K562 (cell line): ENCODE measurements at regions not wholly inside any gene's neighbourhood (a gene's known extent, or its start where the extent isn't known, plus 50 kb on each side); places are given as distances from the start of the nearest gene placed in this dataset.

Experiments
- ATAC-seq: fragments of 200-7000 bp; cut with Tn5 transposase; 3 replicates; pipeline ENCODE4 v1.9.1; 2020; ENCODE audit warnings: moderate library complexity
- BruUV-seq: library from RNA; stranded (reverse); fragments of 400-500 nt; replicated peaks from 2 replicates; lab custom pipeline; 2021; lab: Mats Ljungman, UMichigan
- CTCF ChIA-PET: fragments of 300-600 bp; formaldehyde crosslinking; extraction: SDS; loops from one replicate; lab custom pipeline; 2021; ENCODE audit warnings: low intra/inter-chr PET ratio; lab: Yijun Ruan, JAX
- POLR2A ChIA-PET: fragments of 300-600, 350-650 bp; sonication (Branson Sonifier 250); formaldehyde crosslinking; extraction: SDS; loops from one replicate; lab custom pipeline; 2021; ENCODE audit warnings: antibody characterized with exemption, inconsistent platforms; lab: Yijun Ruan, JAX
- DNase-seq, 4 experiments: peaks; one replicate each; pipeline versions ENCODE4 v3.0.0 to v3.0.0-alpha.2; 2011 to 2018; ENCODE audit warnings: low spot score in 3 of 4, mixed read lengths in 3 of 4; ENCODE audit errors: extremely low read depth in 1 of 4
- FAIRE-seq: peaks from 2 replicates; lab custom pipeline; 2011; peaks lifted over from hg19 to GRCh38; lab: Jason Lieb, UNC
- H2AFZ ChIP-seq: 2 replicates; pipeline ENCODE4 v1.6.0; 2011; ENCODE audit warnings: low read depth, low read length, control low read depth, inconsistent platforms
- H3K27ac ChIP-seq: fragments of 200-600 bp; 3 replicates; pipeline ENCODE4 v1.8.0; 2011; ENCODE audit warnings: low read depth, mild to moderate bottlenecking, control low read depth, inconsistent platforms, low read length, moderate library complexity, mixed read lengths; ENCODE audit errors: extremely low read depth
- H3K27me3 ChIP-seq, 2 experiments: fragments of 300-600 bp in 1 of 2; 2 replicates in 1 of 2; 3 replicates in 1 of 2; pipeline versions ENCODE4 v1.6.0 to v1.8.0; 2011; ENCODE audit warnings: inconsistent platforms in 2 of 2, low read length in 2 of 2, mild to moderate bottlenecking in 1 of 2, mixed read lengths in 1 of 2, moderate library complexity in 1 of 2; ENCODE audit not compliant: control insufficient read depth in 2 of 2, insufficient read depth in 2 of 2
- H3K36me3 ChIP-seq: fragments of 300-600 bp; 3 replicates; pipeline ENCODE4 v1.8.0; 2011; ENCODE audit warnings: mild to moderate bottlenecking, low read length, inconsistent platforms; ENCODE audit not compliant: control insufficient read depth, insufficient read depth
- H3K4me1 ChIP-seq, 2 experiments: fragments of 200-600 bp in 1 of 2; replicated peaks in 1 of 2; 2 replicates in 1 of 2; 3 replicates in 1 of 2; pipeline versions ENCODE4 v1.5.1 to v1.8.0; 2011; ENCODE audit warnings: inconsistent platforms in 2 of 2, low read length in 2 of 2, mild to moderate bottlenecking in 1 of 2, mixed read lengths in 1 of 2, moderate library complexity in 1 of 2; ENCODE audit not compliant: control insufficient read depth in 2 of 2, insufficient read depth in 2 of 2
- H3K4me2 ChIP-seq: 2 replicates; pipeline ENCODE4 v1.6.1; 2011; ENCODE audit warnings: low read length, control low read depth, inconsistent platforms, mixed read lengths; ENCODE audit not compliant: insufficient read depth
- H3K4me3 ChIP-seq: fragments of 200-600 bp; sonication (generic), shearing (Covaris generic); 2 replicates; pipeline ENCODE4 v1.5.1; 2016; ENCODE audit warnings: control low read depth, inconsistent platforms
- H3K79me2 ChIP-seq: fragments of 200-600 bp; 3 replicates; pipeline ENCODE4 v1.8.0; 2011; ENCODE audit warnings: low read length, inconsistent platforms; ENCODE audit not compliant: control insufficient read depth, insufficient read depth
- H3K9ac ChIP-seq, 2 experiments: 2 replicates each; pipeline versions ENCODE4 v1.6.0 to v1.6.1; 2011; ENCODE audit warnings: low read depth in 2 of 2, low read length in 2 of 2, control low read depth in 1 of 2, inconsistent platforms in 1 of 2, mild to moderate bottlenecking in 1 of 2, mixed read lengths in 1 of 2; ENCODE audit not compliant: insufficient read depth in 1 of 2
- H3K9me1 ChIP-seq: one replicate; pipeline ENCODE4 v1.6.0; 2011; ENCODE audit warnings: inconsistent platforms, mild to moderate bottlenecking, low read length, moderate library complexity; ENCODE audit not compliant: control insufficient read depth, insufficient read depth
- H3K9me3 ChIP-seq: replicated peaks from 2 replicates; pipeline ENCODE4 v1.5.1; 2011; ENCODE audit warnings: low read depth, low read length, inconsistent platforms; ENCODE audit not compliant: control insufficient read depth, insufficient read depth
- H4K20me1 ChIP-seq: replicated peaks from 2 replicates; pipeline ENCODE4 v1.6.1; 2011; ENCODE audit warnings: low read length, inconsistent platforms, mixed read lengths; ENCODE audit not compliant: control insufficient read depth, insufficient read depth
- BCOR ChIP-seq: fragments of 450-650 bp; IDR thresholded peaks from 2 replicates; pipeline ENCODE4 v1.6.1; 2016
- EGR1 ChIP-seq: fragments of 450-650 bp; conservative IDR thresholded peaks from 2 replicates; pipeline ENCODE4 v1.6.1; 2017; ENCODE audit warnings: mild to moderate bottlenecking
- GABPB2 ChIP-seq: fragments of 250-450 bp; sonication (Bioruptor Pico); conservative IDR thresholded peaks from 2 replicates; pipeline ENCODE4 v1.5.1; 2021; ENCODE audit warnings: mild to moderate bottlenecking
- MCM3 ChIP-seq: fragments of 450-650 bp; IDR thresholded peaks from 2 replicates; pipeline ENCODE4 v1.6.1; 2016
- NFRKB ChIP-seq: fragments of 450-650 bp; IDR thresholded peaks from 2 replicates; pipeline ENCODE4 v1.6.1; 2016; ENCODE audit warnings: low read depth
- PTBP1 ChIP-seq: fragments of 200-400 bp; formaldehyde crosslinking; IDR thresholded peaks from 2 replicates; pipeline ENCODE4 v1.6.1; 2017; ENCODE audit warnings: low read depth, low read length
- RBFOX2 ChIP-seq: fragments of 200-400 bp; formaldehyde crosslinking; IDR thresholded peaks from 2 replicates; pipeline ENCODE4 v1.6.1; 2017; ENCODE audit warnings: low read depth, mild to moderate bottlenecking, low read length, moderate library complexity
- WGBS: fragments of 100-300 bp; shearing (Covaris generic); methylation state at CpG from one replicate; pipeline ENCODE4 v1.1.6; 2016; ENCODE audit warnings: low coverage, mixed read lengths; ENCODE audit not compliant: insufficient coverage; ENCODE audit errors: missing lambda C conversion rate; 5-methylcytosine and 5-hydroxymethylcytosine counted together
- in situ Hi-C: fragments of 300-500 bp; cut with MboI; formaldehyde crosslinking; loops from 4 replicates; pipeline ENCODE4 v1.15.0; 2018; ENCODE audit warnings: inconsistent platforms, mixed read lengths
- intact Hi-C: fragments of 100-400 bp; cut with micrococcal nuclease; formaldehyde crosslinking; loops from 2 replicates; pipeline ENCODE4 v1.14.2; 2022
- TF ChIP-seq, protein P1 (sequence below): fragments of 250-450 bp; sonication (Bioruptor Pico); IDR thresholded peaks from 2 replicates; pipeline ENCODE4 v1.5.0; 2021
- TF ChIP-seq, protein P2 (sequence below), 2 experiments: fragments of 450-650 bp; IDR thresholded peaks; 2 replicates each; pipeline ENCODE4 v1.6.1; 2018; ENCODE audit warnings: mild to moderate bottlenecking in 2 of 2, low read depth in 1 of 2; ENCODE audit not compliant: partially characterized antibody in 2 of 2

DNA sequence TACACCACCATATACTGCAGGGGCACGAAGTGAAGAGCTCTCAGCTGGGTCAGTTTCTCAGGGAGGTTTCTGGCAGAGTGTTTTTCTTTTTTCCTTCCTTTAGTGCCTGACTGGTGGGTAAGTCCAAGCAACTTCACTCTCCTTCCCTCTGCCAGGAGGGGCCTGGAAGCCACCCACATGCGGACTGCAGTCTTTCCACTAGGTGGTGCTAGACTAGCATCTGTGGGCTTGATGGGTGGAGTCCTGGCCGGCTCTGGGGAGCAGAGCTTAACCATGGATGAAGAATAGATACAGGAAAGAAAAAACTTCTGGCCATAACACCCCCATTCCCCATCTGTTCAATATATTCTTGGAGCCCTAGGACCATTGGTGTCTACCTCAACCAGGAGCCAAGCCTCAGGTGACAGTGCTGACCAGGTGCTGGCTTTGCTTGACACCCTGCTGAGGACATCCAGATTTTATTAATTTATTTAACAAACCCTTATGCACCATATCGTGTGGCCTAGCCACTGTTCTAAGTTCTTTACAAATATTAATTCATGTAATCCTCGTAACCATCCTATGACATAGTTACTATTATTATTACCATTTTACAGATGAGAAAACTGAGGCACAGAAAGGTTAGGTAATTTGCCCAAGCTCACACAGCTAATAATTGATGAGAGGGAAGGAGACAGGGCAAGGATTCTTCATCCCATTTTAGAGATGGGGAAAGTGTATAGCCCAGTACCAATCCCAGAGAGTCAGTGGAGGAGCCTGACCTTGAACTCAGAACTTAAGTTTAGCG, 126.7 kb upstream of the CSF3R start:
- Histone ChIP-seq H3K4me1 (no peaks in the 10 kb centered on the region), H3K27ac (no peak overlapping the region)
- TF ChIP-seq, protein P1, sequence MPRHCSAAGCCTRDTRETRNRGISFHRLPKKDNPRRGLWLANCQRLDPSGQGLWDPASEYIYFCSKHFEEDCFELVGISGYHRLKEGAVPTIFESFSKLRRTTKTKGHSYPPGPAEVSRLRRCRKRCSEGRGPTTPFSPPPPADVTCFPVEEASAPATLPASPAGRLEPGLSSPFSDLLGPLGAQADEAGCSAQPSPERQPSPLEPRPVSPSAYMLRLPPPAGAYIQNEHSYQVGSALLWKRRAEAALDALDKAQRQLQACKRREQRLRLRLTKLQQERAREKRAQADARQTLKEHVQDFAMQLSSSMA (CRISPR knock-in tag) = no peak
- no peak for TF ChIP-seq PTBP1
- no peak for TF ChIP-seq GABPB2 (CRISPR knock-in tag)
- TF ChIP-seq MCM3 = no peak
- peak; percentile 83 for TF ChIP-seq BCOR
- TF ChIP-seq, protein P2, sequence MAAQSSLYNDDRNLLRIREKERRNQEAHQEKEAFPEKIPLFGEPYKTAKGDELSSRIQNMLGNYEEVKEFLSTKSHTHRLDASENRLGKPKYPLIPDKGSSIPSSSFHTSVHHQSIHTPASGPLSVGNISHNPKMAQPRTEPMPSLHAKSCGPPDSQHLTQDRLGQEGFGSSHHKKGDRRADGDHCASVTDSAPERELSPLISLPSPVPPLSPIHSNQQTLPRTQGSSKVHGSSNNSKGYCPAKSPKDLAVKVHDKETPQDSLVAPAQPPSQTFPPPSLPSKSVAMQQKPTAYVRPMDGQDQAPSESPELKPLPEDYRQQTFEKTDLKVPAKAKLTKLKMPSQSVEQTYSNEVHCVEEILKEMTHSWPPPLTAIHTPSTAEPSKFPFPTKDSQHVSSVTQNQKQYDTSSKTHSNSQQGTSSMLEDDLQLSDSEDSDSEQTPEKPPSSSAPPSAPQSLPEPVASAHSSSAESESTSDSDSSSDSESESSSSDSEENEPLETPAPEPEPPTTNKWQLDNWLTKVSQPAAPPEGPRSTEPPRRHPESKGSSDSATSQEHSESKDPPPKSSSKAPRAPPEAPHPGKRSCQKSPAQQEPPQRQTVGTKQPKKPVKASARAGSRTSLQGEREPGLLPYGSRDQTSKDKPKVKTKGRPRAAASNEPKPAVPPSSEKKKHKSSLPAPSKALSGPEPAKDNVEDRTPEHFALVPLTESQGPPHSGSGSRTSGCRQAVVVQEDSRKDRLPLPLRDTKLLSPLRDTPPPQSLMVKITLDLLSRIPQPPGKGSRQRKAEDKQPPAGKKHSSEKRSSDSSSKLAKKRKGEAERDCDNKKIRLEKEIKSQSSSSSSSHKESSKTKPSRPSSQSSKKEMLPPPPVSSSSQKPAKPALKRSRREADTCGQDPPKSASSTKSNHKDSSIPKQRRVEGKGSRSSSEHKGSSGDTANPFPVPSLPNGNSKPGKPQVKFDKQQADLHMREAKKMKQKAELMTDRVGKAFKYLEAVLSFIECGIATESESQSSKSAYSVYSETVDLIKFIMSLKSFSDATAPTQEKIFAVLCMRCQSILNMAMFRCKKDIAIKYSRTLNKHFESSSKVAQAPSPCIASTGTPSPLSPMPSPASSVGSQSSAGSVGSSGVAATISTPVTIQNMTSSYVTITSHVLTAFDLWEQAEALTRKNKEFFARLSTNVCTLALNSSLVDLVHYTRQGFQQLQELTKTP (IDR thresholded peaks at IDR 0.05; ENCODE audit: low read depth in 1 of 2, partially characterized antibody in 2 of 2) = no peak
- TF ChIP-seq NFRKB = no peak
- TF ChIP-seq RBFOX2 = no peak
- peak; percentile 54; the same call in 1 of the 2 replicates for TF ChIP-seq EGR1

More for the DNA sequence above, 126.7 kb upstream of the CSF3R start:
- Histone ChIP-seq H3K9ac (no peak overlapping the region), H4K20me1 (peaks cover 7% of the 10 kb centered on the region; the same call in 1 of the 2 replicates), H3K4me3 (no peak overlapping the region), H3K9me3 (no peaks in the 10 kb centered on the region), H3K4me2 (no peak overlapping the region), H3K36me3 (no peaks in the 10 kb centered on the region), H2AFZ (no peak overlapping the region), H3K27me3 (peaks cover 0 to 14% of the 10 kb centered on the region in 2 experiments; a peak in 2 of 5 replicates), H3K9me1 (no peaks in the 10 kb centered on the region), H3K79me2 (no peaks in the 10 kb centered on the region)
- no TSS peak for BruUV-seq
- ChIA-PET CTCF (interaction anchor here (0.5 to 1.6 kb wide), 4 partner anchors 21 to 825 kb away, joined by 3 to 5 read pairs (median 3); no protein-coding TSS in a partner anchor), POLR2A (interaction anchor here (0.6 to 1.1 kb wide), 2 partner anchors 13 to 103 kb away, joined by 3 read pairs; no protein-coding TSS in a partner anchor)
- intact Hi-C loops = no loop called here
- peak; percentile 99 for ATAC-seq
- FAIRE-seq = peak; percentile 98
- peak; percentile 83 to 95 (median 92) for DNase-seq
- in situ Hi-C loops = no loop called here
- 4% methylated on average over 6 of the region's 6 CpGs for WGBS
